ENCODE measurements at regions not wholly inside any gene's neighbourhood (a gene's known extent, or its start where the extent isn't known, plus 50 kb on each side); places are given as distances from the start of the nearest gene placed in this dataset.

- no CpG with 5 or more reads among the region's 3 CpGs for WGBS (ENCODE audit: insufficient coverage, insufficient read length)
Measured at GRCh38 chr11:134745456-134745855, 333.4 kb upstream of the B3GAT1 start.

GRCh38 chr11:134743820-134744195, 331.8 kb upstream of the B3GAT1 start:
- no peak overlapping the region for H3K27ac ChIP-seq (ENCODE audit: low read length)
- no peak for DNase-seq (ENCODE audit: low read depth, low spot score)
- H3K36me3 ChIP-seq (ENCODE audit: control insufficient read depth, insufficient read depth, low read length): no peaks in the 10 kb centered on the region
- no peak overlapping the region for H3K4me3 ChIP-seq (ENCODE audit: low read length)
- H3K4me1 ChIP-seq (ENCODE audit: control insufficient read depth, insufficient read depth, low read length): no peaks in the 10 kb centered on the region
- H3K27me3 ChIP-seq (ENCODE audit: control insufficient read depth, insufficient read depth, low read length): no peaks in the 10 kb centered on the region; the same call in 1 of the 2 replicates
- H3K9me3 ChIP-seq (ENCODE audit: control insufficient read depth, insufficient read depth, low read length): 0 out of 2 replicates have a peak, but pooled peaks cover 2% of the 10 kb centered on the region
- no CpG with 5 or more reads among the region's 4 CpGs for WGBS (ENCODE audit: insufficient coverage, insufficient read length)

More at GRCh38 chr11:134745456-134745855, 333.4 kb upstream of the B3GAT1 start:
- H3K27me3 ChIP-seq (ENCODE audit: control insufficient read depth, insufficient read depth, low read length): no peaks in the 10 kb centered on the region; the same call in 1 of the 2 replicates
- DNase-seq (ENCODE audit: low read depth, low spot score): no peak
- H3K4me3 ChIP-seq (ENCODE audit: low read length): no peak overlapping the region
- H3K27ac ChIP-seq (ENCODE audit: low read length): no peak overlapping the region
- no peaks in the 10 kb centered on the region for H3K4me1 ChIP-seq (ENCODE audit: control insufficient read depth, insufficient read depth, low read length)
- 0 out of 2 replicates have a peak, but pooled peaks cover 2% of the 10 kb centered on the region for H3K9me3 ChIP-seq (ENCODE audit: control insufficient read depth, insufficient read depth, low read length)
- no peaks in the 10 kb centered on the region for H3K36me3 ChIP-seq (ENCODE audit: control insufficient read depth, insufficient read depth, low read length)

- H3K4me3 ChIP-seq (ENCODE audit: low read length): no peak overlapping the region
- no peaks in the 10 kb centered on the region; the same call in 1 of the 2 replicates for H3K27me3 ChIP-seq (ENCODE audit: control insufficient read depth, insufficient read depth, low read length)
- H3K4me1 ChIP-seq (ENCODE audit: control insufficient read depth, insufficient read depth, low read length): no peaks in the 10 kb centered on the region
- 0 out of 2 replicates have a peak, but pooled peaks cover under 1% of the 10 kb centered on the region for H3K9me3 ChIP-seq (ENCODE audit: control insufficient read depth, insufficient read depth, low read length)
- H3K27ac ChIP-seq (ENCODE audit: low read length): no peak overlapping the region
- H3K36me3 ChIP-seq (ENCODE audit: control insufficient read depth, insufficient read depth, low read length): no peaks in the 10 kb centered on the region
- no peak for DNase-seq (ENCODE audit: low read depth, low spot score)
- no CpG with 5 or more reads among the region's 12 CpGs for WGBS (ENCODE audit: insufficient coverage, insufficient read length)
Measured at GRCh38 chr11:134742956-134743819, 331.1 kb upstream of the B3GAT1 start.

GRCh38 chr11:134742224-134742612, 330.2 kb upstream of the B3GAT1 start:
- no peaks in the 10 kb centered on the region for H3K9me3 ChIP-seq (ENCODE audit: control insufficient read depth, insufficient read depth, low read length)
- no CpG with 5 or more reads among the region's 6 CpGs for WGBS (ENCODE audit: insufficient coverage, insufficient read length)
- H3K4me1 ChIP-seq (ENCODE audit: control insufficient read depth, insufficient read depth, low read length): peaks cover 2% of the 10 kb centered on the region; the same call in 1 of the 2 replicates
- H3K27me3 ChIP-seq (ENCODE audit: control insufficient read depth, insufficient read depth, low read length): no peaks in the 10 kb centered on the region
- no peak overlapping the region for H3K27ac ChIP-seq (ENCODE audit: low read length)
- no peak overlapping the region for H3K4me3 ChIP-seq (ENCODE audit: low read length)
- no peak for DNase-seq (ENCODE audit: low read depth, low spot score)
- H3K36me3 ChIP-seq (ENCODE audit: control insufficient read depth, insufficient read depth, low read length): no peaks in the 10 kb centered on the region

- no peaks in the 10 kb centered on the region for H3K9me3 ChIP-seq (ENCODE audit: control insufficient read depth, insufficient read depth, low read length)
- H3K4me3 ChIP-seq (ENCODE audit: low read length): no peak overlapping the region
- WGBS (ENCODE audit: insufficient coverage, insufficient read length): no CpG with 5 or more reads among the region's 10 CpGs
- no peak overlapping the region for H3K27ac ChIP-seq (ENCODE audit: low read length)
- H3K4me1 ChIP-seq (ENCODE audit: control insufficient read depth, insufficient read depth, low read length): peaks cover 2% of the 10 kb centered on the region; the same call in 1 of the 2 replicates
- H3K27me3 ChIP-seq (ENCODE audit: control insufficient read depth, insufficient read depth, low read length): no peaks in the 10 kb centered on the region
- H3K36me3 ChIP-seq (ENCODE audit: control insufficient read depth, insufficient read depth, low read length): no peaks in the 10 kb centered on the region
- DNase-seq (ENCODE audit: low read depth, low spot score): no peak
Measured at GRCh38 chr11:134741453-134742223, 329.6 kb upstream of the B3GAT1 start.

- Histone ChIP-seq H3K27me3 (ENCODE audit: control insufficient read depth, insufficient read depth, low read length) (no peaks in the 10 kb centered on the region), H3K27ac (ENCODE audit: low read length) (no peak overlapping the region), H3K9me3 (ENCODE audit: control insufficient read depth, insufficient read depth, low read length) (no peaks in the 10 kb centered on the region), H3K4me3 (ENCODE audit: low read length) (no peak overlapping the region), H3K36me3 (ENCODE audit: control insufficient read depth, insufficient read depth, low read length) (no peaks in the 10 kb centered on the region), H3K4me1 (ENCODE audit: control insufficient read depth, insufficient read depth, low read length) (peaks cover 2% of the 10 kb centered on the region; the same call in 1 of the 2 replicates)
- WGBS (ENCODE audit: insufficient coverage, insufficient read length): no CpG with 5 or more reads among the region's 9 CpGs
- no peak for DNase-seq (ENCODE audit: low read depth, low spot score)
Measured at GRCh38 chr11:134740590-134741261, 328.7 kb upstream of the B3GAT1 start.

- Histone ChIP-seq H3K9me3 (ENCODE audit: control insufficient read depth, insufficient read depth, low read length) (no peaks in the 10 kb centered on the region), H3K27ac (ENCODE audit: low read length) (no peak overlapping the region), H3K4me1 (ENCODE audit: control insufficient read depth, insufficient read depth, low read length) (peaks cover 2% of the 10 kb centered on the region; the same call in 1 of the 2 replicates), H3K4me3 (ENCODE audit: low read length) (no peak overlapping the region), H3K27me3 (ENCODE audit: control insufficient read depth, insufficient read depth, low read length) (no peaks in the 10 kb centered on the region), H3K36me3 (ENCODE audit: control insufficient read depth, insufficient read depth, low read length) (no peaks in the 10 kb centered on the region)
- DNase-seq (ENCODE audit: low read depth, low spot score): no peak
- no CpG with 5 or more reads among the region's 11 CpGs for WGBS (ENCODE audit: insufficient coverage, insufficient read length)
Measured at GRCh38 chr11:134739136-134739535, 327.1 kb upstream of the B3GAT1 start.

GRCh38 chr11:134738581-134738980, 326.5 kb upstream of the B3GAT1 start:
- Histone ChIP-seq H3K4me3 (ENCODE audit: low read length) (no peak overlapping the region), H3K36me3 (ENCODE audit: control insufficient read depth, insufficient read depth, low read length) (no peaks in the 10 kb centered on the region), H3K27ac (ENCODE audit: low read length) (no peak overlapping the region), H3K27me3 (ENCODE audit: control insufficient read depth, insufficient read depth, low read length) (no peaks in the 10 kb centered on the region), H3K9me3 (ENCODE audit: control insufficient read depth, insufficient read depth, low read length) (no peaks in the 10 kb centered on the region), H3K4me1 (ENCODE audit: control insufficient read depth, insufficient read depth, low read length) (peaks cover 2% of the 10 kb centered on the region; the same call in 1 of the 2 replicates)
- WGBS (ENCODE audit: insufficient coverage, insufficient read length): no CpG with 5 or more reads among the region's 22 CpGs
- DNase-seq (ENCODE audit: low read depth, low spot score): no peak

GRCh38 chr11:134737563-134738510, 325.8 kb upstream of the B3GAT1 start:
- Histone ChIP-seq H3K27ac (ENCODE audit: low read length) (no peak overlapping the region), H3K9me3 (ENCODE audit: control insufficient read depth, insufficient read depth, low read length) (no peaks in the 10 kb centered on the region), H3K36me3 (ENCODE audit: control insufficient read depth, insufficient read depth, low read length) (no peaks in the 10 kb centered on the region), H3K4me3 (ENCODE audit: low read length) (no peak overlapping the region), H3K4me1 (ENCODE audit: control insufficient read depth, insufficient read depth, low read length) (peaks cover 2% of the 10 kb centered on the region; the same call in 1 of the 2 replicates), H3K27me3 (ENCODE audit: control insufficient read depth, insufficient read depth, low read length) (no peaks in the 10 kb centered on the region)
- no peak for DNase-seq (ENCODE audit: low read depth, low spot score)
- no CpG with 5 or more reads among the region's 20 CpGs for WGBS (ENCODE audit: insufficient coverage, insufficient read length)

All from iPS DF 6.9 (cell line).